WI38 (cell line): ENCODE measurements at regions not wholly inside any gene's neighbourhood (a gene's known extent, or its start where the extent isn't known, plus 50 kb on each side); places are given as distances from the start of the nearest gene placed in this dataset.

ENCODE experiments used
- H3K4me3 ChIP-seq: 2 replicates; pipeline ENCODE4 v1.5.1; 2011; ENCODE audit warnings: low read depth, mild to moderate bottlenecking, control low read depth, low read length
- CTCF ChIP-seq: IDR thresholded peaks from 2 replicates; pipeline ENCODE4 v1.5.1; 2012; ENCODE audit warnings: low read depth, mild to moderate bottlenecking, control low read depth, low read length

DNA sequence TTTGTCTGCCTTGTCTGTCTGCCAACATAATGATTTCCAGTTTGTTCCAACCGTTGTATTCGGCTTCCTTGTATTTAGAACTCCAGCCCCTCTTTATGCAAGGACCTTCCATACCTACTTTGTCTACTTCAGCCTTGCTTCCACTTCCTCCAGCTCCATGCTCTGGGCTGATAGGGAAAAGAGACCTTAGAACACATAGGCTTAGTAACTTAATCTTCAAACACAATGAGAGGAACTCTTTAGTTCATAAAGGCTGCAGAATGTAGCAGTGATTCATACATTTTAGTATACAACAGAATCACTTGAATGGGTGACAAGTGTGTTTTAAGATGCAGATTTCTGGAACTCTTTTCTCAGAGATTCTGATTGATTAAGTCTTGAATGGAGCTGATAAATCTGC lies 102.8 kb upstream of the IFNE start:
- no peak overlapping the region for H3K4me3 ChIP-seq
- no peak for TF ChIP-seq CTCF

- TF ChIP-seq CTCF, result peak; percentile 21; the same call in 1 of the 2 replicates
- H3K4me3 ChIP-seq, result no peak overlapping the region
Measured at GRCh38 chr9:21585756-21586752, 103.9 kb upstream of the IFNE start.

DNA sequence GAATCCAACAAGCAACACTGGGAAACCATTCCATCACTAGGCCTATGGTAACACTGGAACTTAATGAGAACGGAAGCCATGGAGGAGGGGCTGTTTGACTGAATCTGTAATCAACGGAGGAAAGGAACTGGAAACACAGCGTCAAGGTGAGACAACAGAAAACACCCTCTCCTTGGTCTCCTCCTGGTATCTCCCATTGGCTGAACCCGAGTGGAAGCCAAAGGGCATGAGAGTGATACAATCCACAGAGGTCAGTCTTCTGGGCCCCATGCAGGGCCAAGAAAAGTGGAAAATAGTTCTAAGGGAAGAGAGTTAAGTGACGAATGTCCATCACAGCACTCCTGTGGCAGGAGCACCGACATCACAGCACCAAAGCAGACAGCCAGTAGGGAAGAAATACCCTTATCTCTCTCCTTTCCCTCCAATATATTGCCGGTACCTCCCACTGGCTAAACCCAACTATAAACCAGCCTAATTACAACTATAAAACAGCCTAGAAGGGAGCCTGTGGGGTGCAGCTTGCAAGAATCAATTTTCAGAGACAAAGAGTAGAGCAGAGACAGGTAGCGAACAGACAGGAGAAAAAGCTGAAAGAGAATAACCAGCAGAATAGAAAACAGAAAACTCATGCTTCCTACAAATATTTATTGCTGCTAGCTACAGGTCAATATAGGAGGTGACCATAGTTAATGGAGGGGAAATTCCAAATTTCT lies 107.4 kb upstream of the IFNE start:
- TF ChIP-seq CTCF, result no peak
- H3K4me3 ChIP-seq, result no peak overlapping the region

- no peak for TF ChIP-seq CTCF
- H3K4me3 ChIP-seq, result no peak overlapping the region
Measured at GRCh38 chr9:21590058-21590996, 108.2 kb upstream of the IFNE start.

DNA sequence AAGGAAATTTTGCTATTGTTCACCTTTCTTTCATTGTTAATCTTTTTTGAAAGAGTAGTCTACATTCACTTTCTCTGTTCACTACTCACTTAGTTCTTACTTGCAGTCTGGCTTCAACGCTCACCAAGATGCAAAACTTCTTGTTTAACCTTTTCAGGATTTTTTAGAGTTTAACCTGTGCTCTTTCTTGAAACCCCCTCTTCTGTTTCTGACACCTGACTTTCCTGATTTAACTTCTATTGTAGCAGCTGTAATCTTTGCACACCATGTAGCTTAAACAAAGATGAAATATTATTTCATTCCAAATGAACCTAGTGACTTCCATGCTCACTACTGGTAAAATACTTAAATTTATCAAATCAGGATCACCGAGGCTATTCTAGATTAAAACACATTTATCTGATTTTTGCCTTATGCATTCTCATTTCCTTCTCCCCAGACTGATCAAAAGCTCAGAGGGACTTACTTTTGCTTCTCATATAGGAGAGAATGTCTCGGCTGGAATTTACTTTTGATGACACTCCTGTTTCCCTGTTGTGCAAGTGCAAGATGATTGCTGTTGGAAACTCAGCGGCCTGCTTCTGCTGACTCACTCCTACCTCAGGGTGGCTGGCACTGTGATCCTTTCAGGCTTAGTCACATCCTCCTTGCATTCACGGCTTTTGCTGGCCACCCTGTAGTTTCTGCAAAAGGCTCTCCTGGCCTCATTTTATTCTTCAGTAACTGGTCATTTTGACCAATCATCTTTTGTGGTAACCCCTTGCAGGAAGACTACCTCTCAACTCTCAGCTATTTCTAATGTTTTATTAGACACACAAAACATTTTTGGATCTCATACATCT lies 109.3 kb upstream of the IFNE start:
- TF ChIP-seq CTCF, result no peak
- H3K4me3 ChIP-seq, result peak overlapping the region; percentile 43

DNA sequence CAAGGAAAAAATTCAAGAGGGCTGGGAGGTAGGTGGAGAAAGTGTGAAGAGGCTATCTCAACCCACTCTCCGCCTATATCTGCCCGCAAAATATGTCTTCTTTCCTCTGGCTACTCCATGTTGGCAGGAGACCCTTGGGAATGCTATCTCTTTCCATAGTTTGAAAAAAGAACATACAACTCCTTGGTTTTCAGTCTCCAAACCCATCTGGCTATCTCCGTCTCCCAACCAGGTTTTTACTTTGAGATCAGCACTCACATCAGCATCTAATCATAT lies 109.9 kb upstream of the IFNE start:
- H3K4me3 ChIP-seq, result no peak overlapping the region
- TF ChIP-seq CTCF, result no peak
